Stimulated activated CD4-positive, alpha-beta T cell treated with anti-CD3 and anti-CD28 coated beads, TNF-alpha, amount 100 ng/mL, for 24 hours (primary cell): ENCODE measurements at regions not wholly inside any gene's neighbourhood (a gene's known extent, or its start where the extent isn't known, plus 50 kb on each side); places are given as distances from the start of the nearest gene placed in this dataset.

ENCODE experiments used
- DNase-seq, 3 experiments: peaks; one replicate each; pipeline ENCODE4 v3.0.0-alpha.2; 2020; ENCODE audit warnings: low read depth in 3 of 3

DNA sequence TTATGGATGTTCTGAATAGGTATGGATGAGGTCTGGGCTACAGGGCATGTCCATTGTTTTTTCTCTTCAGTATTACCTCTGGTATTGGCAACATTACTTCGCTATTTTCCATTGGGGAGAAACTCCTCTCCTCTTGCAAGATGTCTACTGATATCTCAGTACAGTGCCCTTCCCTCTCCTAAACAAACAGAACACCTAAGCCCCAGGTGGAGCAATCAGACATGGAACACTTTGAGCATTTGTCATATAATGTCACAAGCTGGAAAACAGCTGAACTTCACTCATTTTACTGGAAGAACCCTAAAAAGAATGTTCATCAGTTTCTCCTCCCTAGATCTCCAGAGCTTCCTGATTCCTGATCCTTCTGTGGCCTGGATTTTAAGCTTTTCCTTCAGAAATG lies 339.8 kb downstream of the FRK start:
- no peak for DNase-seq

DNA sequence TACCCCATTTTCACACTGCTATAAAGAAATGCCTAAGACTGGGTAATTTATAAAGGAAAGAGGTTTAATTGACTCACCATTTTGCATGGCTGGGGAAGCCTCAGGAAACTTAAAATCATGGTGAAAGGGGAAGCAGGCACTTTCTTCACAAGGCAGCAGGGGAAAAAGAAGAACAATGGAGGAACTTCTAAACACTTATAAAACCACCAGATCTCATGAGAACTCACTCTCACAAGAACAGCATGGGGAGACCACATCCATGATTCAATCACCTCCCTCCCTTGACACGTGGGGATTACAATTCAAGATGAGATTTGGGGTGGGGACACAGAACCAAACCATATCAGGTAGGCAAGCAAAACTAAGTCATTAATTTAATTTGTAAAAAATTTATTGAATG lies 343.2 kb downstream of the FRK start:
- DNase-seq = no peak

DNA sequence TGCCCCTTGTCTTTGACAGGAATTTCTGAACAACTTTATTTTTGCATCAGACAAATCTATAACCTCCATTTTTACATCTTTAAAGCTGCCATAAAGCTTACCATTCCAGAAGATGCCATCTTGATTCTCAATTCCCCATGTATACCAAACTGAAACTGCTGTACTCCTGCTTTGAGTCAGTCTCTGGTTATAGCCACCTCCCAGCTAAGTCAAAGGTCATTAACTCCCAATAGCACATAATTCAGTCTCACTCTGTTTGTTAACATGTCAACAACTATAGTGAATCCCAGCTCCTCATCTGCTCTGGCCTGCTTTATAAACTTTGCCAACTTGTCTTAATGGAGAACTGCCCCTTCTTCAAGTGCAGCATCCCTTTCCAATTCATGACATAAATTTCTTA lies 343.6 kb downstream of the FRK start:
- DNase-seq = no peak

- no peak for DNase-seq
Measured at GRCh38 chr6:115712291-115712961, 348.3 kb downstream of the FRK start.

GRCh38 chr6:115708850-115709249 lies 351.8 kb downstream of the FRK start:
- DNase-seq = no peak

DNA sequence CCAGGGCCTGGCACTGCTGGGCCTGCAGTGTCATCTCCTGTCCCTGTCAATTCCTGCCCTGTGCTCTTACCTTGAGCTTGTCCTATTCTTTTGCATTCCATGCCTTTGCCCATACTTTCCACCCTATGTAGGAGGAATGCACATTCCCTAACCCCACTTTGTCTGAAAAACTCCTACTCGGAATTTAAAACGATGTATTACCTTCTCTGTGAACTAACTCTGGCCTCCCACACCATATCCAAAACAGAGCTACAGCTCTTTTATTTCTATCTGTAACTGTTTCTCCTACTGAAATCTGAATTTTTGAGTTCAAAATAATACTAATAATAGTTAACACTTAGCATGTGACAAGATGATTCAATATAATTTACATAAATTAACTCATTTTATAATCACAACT lies 353.7 kb downstream of the FRK start:
- DNase-seq = no peak

DNA sequence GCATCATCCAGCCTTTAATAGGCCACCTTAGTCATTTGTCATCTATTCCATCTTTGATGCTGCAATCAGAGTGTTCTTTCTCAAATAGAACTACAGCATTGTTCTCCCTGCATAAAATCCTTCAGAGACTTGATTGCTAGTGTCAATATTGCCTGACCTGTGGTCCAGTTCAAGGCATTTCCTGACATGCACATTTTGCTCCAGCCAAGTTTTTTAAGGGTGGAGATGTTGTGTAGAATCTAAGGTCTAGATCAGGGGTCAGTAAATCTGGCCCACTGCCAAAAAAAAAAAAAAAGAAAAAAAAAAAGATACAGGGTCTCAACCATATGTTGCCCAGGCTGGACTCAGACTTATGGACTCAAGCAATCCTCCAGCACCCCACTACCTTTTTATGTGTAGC lies 354.4 kb downstream of the FRK start:
- no peak for DNase-seq

DNA sequence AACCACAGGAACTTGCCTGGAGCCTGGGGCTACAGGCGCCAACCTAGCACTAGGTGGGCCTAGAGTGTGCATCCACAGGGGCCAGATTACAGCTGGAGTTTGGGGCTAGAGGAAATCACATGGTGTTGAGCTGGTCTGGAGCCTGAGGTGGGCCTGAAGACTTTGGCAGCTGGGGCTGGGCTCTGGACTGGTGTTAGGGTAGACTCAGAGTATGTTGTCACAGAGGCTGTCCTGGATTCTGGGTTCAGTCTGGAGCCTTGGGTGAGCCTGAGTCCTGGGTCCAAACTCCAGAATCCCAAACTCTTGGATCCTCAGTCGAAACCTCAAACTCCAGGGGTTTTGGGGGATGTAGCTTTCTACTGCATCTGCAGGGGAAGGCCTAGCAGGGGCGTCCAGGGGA lies 356.7 kb downstream of the FRK start:
- DNase-seq = no peak

- DNase-seq = no peak
Measured at GRCh38 chr6:115691433-115691832, 369.3 kb downstream of the FRK start.

GRCh38 chr6:115690854-115691253 lies 369.8 kb downstream of the FRK start:
- DNase-seq = no peak

GRCh38 chr6:115681978-115682775 lies 378.5 kb downstream of the FRK start:
- no peak for DNase-seq

- no peak for DNase-seq
Measured at GRCh38 chr6:115680621-115681020, 380.1 kb downstream of the FRK start.

GRCh38 chr6:115677198-115677597 lies 383.5 kb downstream of the FRK start:
- DNase-seq = no peak

DNA sequence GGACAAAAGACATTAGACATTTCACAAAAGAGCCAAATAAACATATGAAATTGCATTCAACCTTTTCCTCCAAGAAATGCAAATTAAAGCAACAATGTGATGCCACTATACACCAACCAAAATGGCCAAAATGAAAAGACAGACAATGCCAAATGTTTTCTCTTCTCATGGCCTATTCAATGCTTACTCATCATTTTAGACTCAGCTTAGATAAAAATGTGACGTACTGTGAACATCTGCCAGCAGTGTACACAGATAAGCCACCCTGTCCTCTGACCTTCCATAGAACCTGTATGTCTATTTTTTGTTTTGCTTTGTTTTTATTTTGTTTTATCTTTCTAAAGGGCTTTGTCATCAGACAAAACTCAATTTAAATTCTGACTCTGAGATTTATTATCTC lies 385.2 kb downstream of the FRK start:
- DNase-seq = no peak

DNA sequence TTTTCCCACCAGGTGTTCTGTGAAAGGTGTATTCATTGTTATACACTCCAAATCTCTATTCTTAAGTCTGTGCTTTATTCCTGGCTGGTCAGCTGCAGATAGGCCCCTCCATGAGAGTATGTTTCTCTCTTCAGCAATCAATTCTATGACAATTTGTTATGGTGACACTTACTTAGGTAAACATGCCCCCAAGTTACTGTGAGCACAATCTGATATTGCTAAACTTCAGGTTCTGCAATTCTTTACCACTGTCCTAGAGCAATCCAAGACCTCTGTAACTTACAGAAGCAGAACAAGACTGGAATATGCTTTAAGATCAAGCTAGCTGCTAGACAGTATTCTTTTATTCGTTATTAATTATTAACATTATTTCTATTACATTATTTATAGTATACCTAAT lies 391.9 kb downstream of the FRK start:
- DNase-seq = no peak

DNA sequence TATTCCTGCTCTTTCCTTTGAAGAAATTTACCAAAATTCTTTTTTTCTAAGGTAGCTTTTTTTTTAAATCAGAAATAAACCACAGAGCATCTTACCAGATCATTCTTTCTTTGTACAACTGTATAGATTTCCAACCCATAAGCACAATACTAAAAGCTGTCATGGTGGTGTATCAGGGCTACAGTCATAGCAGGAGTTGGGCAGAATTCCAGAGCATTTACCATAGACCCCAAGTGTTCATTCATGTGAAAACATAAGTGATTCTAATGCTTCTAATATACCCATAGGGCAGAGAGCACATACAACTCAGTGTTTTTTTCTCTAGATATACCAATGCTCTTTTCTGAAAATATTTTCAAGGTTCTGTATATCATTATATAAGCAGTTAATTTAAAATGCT lies 392.5 kb downstream of the FRK start:
- no peak for DNase-seq

GRCh38 chr6:115667478-115668026 lies 393.1 kb downstream of the FRK start:
- no peak for DNase-seq

DNA sequence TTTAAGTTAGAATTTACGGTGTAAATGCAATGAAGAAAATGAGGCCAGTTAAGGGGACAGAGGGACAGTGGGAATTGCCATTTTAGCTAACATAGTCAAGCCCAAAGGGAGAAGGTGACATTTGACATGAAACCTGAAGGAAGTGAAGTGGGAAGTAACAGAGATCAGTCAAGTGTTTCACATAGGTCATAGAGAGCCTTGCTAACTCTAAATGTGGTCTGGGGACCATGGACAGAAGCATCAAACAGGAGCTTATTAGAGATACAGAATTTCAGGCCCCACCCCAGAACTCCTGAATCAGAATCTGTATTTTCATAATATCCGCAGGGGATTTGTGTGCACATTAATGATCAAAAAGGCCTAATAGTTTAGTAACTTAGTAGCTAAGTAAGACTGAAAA lies 393.7 kb downstream of the FRK start:
- DNase-seq = no peak

GRCh38 chr6:115665310-115665709 lies 395.4 kb downstream of the FRK start:
- DNase-seq = no peak

GRCh38 chr6:115663681-115664080 lies 397.0 kb downstream of the FRK start:
- DNase-seq = no peak

- DNase-seq = no peak
Measured at GRCh38 chr6:115643762-115644161, 416.9 kb downstream of the FRK start.

- no peak for DNase-seq
Measured at GRCh38 chr6:115634887-115635286, 425.8 kb downstream of the FRK start.

DNA sequence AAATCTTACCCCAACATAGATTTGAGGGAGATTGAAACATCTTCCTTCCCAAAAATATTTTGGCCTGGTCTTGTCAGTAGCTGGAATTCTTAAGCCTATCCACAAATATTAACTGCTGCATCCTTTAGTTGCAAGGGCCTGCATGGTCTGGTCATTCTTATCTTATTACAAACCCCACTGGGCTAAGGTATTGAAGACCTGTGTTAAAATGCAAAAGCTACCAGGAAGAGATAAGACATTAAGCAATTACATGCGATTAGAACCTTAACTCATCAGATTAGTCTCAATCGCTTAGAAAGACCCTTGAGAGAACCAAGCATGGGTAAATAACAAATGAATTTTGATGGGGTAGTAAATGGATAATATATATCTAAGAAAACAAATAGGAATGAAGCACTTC lies 426.6 kb downstream of the FRK start:
- no peak for DNase-seq
